Right hindlimb (tissue), 1 donor: ENCODE measurements at regions not wholly inside any gene's neighbourhood (a gene's known extent, or its start where the extent isn't known, plus 50 kb on each side); places are given as distances from the start of the nearest gene placed in this dataset.

Experiments
- DNase-seq: peaks from one replicate; pipeline ENCODE4 v3.0.0-alpha.2; 2018

DNA sequence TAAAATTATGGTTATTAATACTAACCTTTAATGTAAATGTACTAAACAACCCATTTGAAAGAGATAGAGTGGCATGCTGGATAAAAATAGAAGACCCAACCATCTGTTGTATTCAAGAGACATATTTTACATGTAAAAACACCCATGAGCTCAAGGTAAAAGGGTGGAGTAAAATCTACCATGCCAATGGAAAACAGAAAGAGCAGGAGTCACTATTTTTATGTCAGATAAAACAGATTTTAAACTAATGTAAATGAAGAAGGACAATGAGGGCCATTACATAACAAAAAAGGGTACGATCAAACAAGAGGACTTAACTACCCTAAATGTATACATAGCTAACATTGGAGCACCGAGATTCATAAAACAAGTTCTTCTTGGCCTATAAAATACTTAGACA is 66.3 kb downstream of the ITM2A start:
- DNase-seq, result no peak

DNA sequence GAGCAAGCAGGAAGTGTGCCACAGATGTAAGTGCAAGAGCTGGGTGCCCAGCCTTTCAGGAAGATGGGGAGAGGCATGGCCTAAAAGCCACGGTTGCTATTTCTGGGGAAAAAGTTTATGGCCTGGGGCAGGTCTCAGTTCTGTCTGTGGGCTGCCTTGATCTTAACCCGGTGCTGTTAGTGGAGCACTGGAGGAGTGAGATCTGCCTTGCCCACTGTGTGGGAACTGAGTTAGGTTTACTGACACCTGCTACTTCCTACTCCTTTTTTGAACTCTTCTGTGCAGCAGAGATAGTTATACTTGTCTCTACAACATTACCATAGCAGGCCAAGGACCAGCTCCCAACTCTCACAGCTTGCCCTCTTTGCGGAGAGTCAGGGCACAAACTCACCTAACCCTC is 76.5 kb downstream of the ITM2A start:
- DNase-seq, result no peak

DNA sequence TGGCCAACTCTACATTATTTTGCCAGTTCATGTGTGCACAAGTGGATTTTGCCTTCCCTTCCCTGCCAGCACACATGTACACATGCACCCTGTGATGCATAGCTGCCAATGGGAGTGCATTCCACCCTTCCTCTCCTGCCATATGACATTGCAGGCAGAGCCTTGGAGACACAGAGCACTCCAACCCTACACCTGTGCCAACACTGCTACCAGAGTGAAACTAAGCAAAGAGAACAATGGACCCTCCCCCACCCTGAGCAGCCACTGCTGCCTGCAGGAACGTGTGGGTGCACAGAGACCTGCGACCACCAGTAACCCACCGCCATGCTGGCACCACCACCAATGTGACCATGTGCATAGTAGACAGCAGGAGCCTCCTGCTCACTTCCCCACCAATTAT is 78.4 kb downstream of the ITM2A start:
- no peak for DNase-seq

DNA sequence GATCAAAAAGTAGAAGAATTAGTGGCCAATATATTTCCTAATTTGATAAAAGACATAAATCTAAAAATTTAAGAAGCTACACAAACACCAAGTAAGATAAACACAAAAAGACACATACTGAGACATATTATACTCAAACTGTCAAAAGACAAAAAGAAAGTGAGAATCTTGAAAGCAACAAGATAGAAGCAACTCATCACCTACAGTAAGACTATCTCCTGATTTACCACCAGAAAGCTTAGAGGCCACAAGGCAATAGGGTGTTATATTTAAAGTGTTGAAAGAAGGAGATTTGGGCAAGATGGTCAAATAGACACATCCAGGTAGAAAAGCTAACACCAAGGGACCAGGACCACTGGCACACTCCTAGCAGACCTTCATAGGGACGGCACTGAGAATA is 79.4 kb downstream of the ITM2A start:
- no peak for DNase-seq

DNA sequence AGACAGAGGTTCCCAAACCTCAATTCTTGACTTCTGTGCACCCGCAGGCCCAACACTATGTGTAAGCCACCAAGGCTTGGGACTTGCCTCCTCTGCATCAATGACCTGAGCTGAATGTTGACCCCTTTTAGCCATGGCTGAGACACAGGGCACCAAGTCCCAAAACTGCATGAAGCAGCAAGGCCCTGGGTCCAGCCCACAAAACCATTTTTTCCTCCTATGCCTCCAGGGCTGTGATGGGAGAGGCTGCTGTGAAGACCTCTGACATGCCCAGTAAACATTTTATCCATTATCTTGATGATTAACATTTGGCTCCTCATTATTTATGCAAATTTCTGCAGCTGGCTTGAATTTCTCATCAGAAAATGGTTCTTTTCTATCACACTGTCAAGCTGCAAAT is 85.4 kb downstream of the ITM2A start:
- no peak for DNase-seq

- peak; percentile 39 for DNase-seq
Observed at GRCh38 chrX:79270401-79270800, 96.7 kb downstream of the ITM2A start.

GRCh38 chrX:79268788-79269187 is 98.3 kb downstream of the ITM2A start:
- no peak for DNase-seq

DNA sequence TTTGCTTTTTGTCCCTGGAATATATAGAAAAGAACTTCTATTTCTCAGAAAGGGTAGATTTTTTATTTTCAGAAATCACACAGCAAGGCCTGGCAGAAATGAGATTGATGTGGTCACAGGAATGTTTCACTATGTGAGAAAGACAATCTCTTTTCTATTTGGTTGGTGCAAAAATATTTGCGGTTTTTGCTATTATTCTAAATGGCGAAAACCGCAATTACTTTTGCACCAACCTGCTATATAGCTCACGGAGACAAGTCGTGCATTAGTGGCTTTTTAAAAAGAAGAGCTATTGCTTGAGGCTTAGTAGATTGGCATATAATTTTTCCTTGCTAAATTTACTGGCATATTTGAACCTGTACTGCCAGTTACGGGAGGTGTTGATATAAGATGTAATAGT is 100.4 kb downstream of the ITM2A start:
- DNase-seq, result no peak

DNA sequence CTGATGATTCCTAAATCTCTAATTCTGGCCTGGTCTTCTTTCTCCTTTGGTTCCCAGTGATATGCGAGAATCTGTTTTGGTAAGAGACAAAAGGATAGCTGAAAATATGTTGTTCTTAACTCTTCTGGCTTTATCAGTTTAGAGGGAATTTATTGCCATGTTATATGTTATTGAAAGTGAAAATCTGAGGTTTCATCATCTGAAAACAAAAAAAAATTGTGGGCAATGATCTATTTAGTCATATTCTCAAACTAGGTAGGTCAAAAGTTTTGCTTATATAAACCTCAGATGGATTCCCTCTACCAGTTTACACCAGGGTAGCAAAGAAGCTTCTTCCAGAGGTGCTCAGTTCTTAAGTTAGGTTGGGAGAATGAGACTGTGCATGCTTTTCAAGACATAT is 103.6 kb downstream of the ITM2A start:
- DNase-seq, result no peak

DNA sequence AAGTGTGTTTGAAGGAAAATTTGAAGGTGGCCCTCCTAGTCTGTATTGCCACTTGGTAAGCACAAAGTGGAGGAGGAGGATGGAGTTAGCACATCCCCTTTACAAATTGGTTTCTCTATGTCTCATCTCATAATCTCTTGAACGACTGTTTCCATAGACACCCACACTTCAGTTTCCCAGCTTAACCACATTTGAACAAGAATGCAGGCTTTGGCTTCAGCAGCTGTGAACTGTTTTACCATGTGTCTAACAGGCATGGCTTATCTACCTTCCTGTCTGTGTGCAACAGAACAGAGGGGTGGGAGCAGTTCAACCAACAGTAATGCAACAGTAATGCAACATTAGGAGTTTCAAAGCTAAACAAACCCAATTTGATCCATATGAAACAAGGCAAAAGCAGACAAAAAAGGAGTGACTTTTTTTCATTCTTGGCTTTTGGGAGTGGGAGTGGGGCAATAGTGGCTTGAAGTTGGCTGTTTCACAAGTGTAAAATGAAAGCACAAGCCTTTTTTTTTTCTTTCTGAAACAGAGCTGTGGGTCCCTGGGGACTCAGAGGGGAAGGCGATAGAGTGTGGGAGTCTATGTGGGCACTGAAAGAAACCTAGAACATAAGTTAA is 108.0 kb downstream of the ITM2A start:
- DNase-seq, result peak; percentile 21

- DNase-seq, result no peak
Observed at GRCh38 chrX:79243691-79244090, 99.2 kb downstream of the GPR174 start.

DNA sequence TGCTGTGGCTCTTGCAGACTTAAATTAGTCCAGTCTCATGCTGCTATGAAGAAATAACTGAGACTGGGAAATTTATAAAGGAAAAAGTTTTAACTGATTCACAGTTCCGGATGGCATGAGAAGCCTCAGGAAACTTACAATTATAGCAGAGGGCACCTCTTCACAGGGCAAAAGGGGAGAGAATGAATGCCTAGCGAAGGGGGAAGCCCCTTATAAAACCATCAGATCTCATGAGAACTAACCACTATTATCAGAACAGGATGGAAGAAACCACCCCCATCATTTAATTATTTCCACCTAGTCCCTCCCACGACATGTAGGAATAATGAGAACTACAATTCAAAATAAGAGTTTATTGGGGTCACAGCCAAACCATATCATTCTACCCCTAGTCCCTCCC is 91.4 kb downstream of the GPR174 start:
- DNase-seq, result no peak

GRCh38 chrX:79231662-79232061 is 87.2 kb downstream of the GPR174 start:
- no peak for DNase-seq
